H1 (cell line): ENCODE measurements at regions not wholly inside any gene's neighbourhood (a gene's known extent, or its start where the extent isn't known, plus 50 kb on each side); places are given as distances from the start of the nearest gene placed in this dataset.
A peak's percentile ranks its signal among the peaks of the same experiment; 100 is the strongest.

Source experiments
- CTCF ChIA-PET: fragments of 300-600 bp; sonication (Branson Sonifier 250); formaldehyde crosslinking; loops from one replicate; lab custom pipeline; 2021; ENCODE audit not compliant: partially characterized antibody; lab: Charles Lee
- POLR2A ChIA-PET: fragments of 300-600 bp; sonication (Branson Sonifier 250); formaldehyde crosslinking; loops from one replicate; lab custom pipeline; 2021; ENCODE audit warnings: inconsistent platforms; ENCODE audit not compliant: partially characterized antibody; lab: Charles Lee
- DNase-seq, 2 experiments: peaks; one replicate each; pipeline versions ENCODE4 v3.0.0 to v3.0.0-alpha.2; 2010 to 2022; ENCODE audit warnings: low spot score in 2 of 2, low read depth in 1 of 2, mixed read lengths in 1 of 2
- FAIRE-seq: peaks from 2 replicates; lab custom pipeline; 2011; peaks lifted over from hg19 to GRCh38; lab: Jason Lieb, UNC
- H2AFZ ChIP-seq: 2 replicates; pipeline ENCODE4 v1.8.1; 2012; ENCODE audit warnings: low read length, inconsistent platforms
- H2AK5ac ChIP-seq: 2 replicates; pipeline ENCODE4 v1.6.1; 2013; ENCODE audit warnings: low read depth, low read length
- H2BK120ac ChIP-seq: replicated peaks from 2 replicates; pipeline ENCODE3; 2013; ENCODE audit warnings: low read depth, low read length, inconsistent platforms
- H2BK12ac ChIP-seq: 2 replicates; pipeline ENCODE4 v1.6.1; 2013; ENCODE audit warnings: low read depth, low read length
- H2BK15ac ChIP-seq: 2 replicates; pipeline ENCODE4 v1.6.1; 2013; ENCODE audit warnings: low read length
- H2BK20ac ChIP-seq: 2 replicates; pipeline ENCODE4 v1.6.1; 2013; ENCODE audit warnings: low read length
- H2BK5ac ChIP-seq: 2 replicates; pipeline ENCODE4 v1.6.1; 2013; ENCODE audit warnings: low read depth, low read length
- H3K14ac ChIP-seq: 2 replicates; pipeline ENCODE4 v1.6.1; 2013; ENCODE audit warnings: inconsistent platforms; ENCODE audit not compliant: insufficient read length
- H3K18ac ChIP-seq: 2 replicates; pipeline ENCODE4 v1.6.1; 2013; ENCODE audit warnings: low read length; ENCODE audit errors: extremely low read depth
- H3K23ac ChIP-seq: 2 replicates; pipeline ENCODE4 v1.6.1; 2013; ENCODE audit warnings: inconsistent platforms; ENCODE audit not compliant: insufficient read length
- H3K23me2 ChIP-seq: 2 replicates; pipeline ENCODE4 v1.6.1; 2013; ENCODE audit warnings: low read depth, low read length
- H3K27ac ChIP-seq: 2 replicates; pipeline ENCODE4 v1.6.1; 2011; ENCODE audit warnings: low read depth, low read length, inconsistent platforms
- H3K27me3 ChIP-seq, 4 experiments: replicated peaks in 1 of 4; 1 replicate in 1 of 4; 2 replicates in 3 of 4; pipeline versions ENCODE4 v1.6.1 to v1.8.1; 2011 to 2013; ENCODE audit warnings: low read length in 3 of 4, mild to moderate bottlenecking in 3 of 4, inconsistent platforms in 2 of 4, mixed read lengths in 2 of 4, moderate library complexity in 1 of 4; ENCODE audit not compliant: control insufficient read depth in 3 of 4, insufficient read depth in 3 of 4; ENCODE audit errors: extremely low read depth in 1 of 4
- H3K36me3 ChIP-seq, 4 experiments: 2 replicates each; pipeline versions ENCODE4 v1.6.1 to v1.8.1; 2011 to 2013; ENCODE audit warnings: mild to moderate bottlenecking in 4 of 4, low read length in 3 of 4, moderate library complexity in 2 of 4, control low read depth in 1 of 4, inconsistent platforms in 1 of 4; ENCODE audit not compliant: insufficient read depth in 4 of 4, control insufficient read depth in 2 of 4
- H3K4ac ChIP-seq: replicated peaks from 2 replicates; pipeline ENCODE3; 2013; ENCODE audit warnings: low read length, low read depth, mixed read lengths, inconsistent platforms; ENCODE audit not compliant: insufficient read length
- H3K4me1 ChIP-seq, 4 experiments: replicated peaks in 1 of 4; 1 replicate in 1 of 4; 2 replicates in 3 of 4; pipeline versions ENCODE4 v1.6.1 to v1.8.1; 2011 to 2013; ENCODE audit warnings: low read length in 3 of 4, inconsistent platforms in 2 of 4, mixed read lengths in 1 of 4; ENCODE audit not compliant: insufficient read depth in 4 of 4, control insufficient read depth in 3 of 4
- H3K4me2 ChIP-seq, 2 experiments: 2 replicates each; pipeline versions ENCODE4 v1.6.1 to v1.8.1; 2011 to 2013; ENCODE audit warnings: low read depth in 2 of 2, low read length in 2 of 2, control low read depth in 1 of 2, inconsistent platforms in 1 of 2, mild to moderate bottlenecking in 1 of 2; ENCODE audit not compliant: insufficient read depth in 1 of 2
- H3K4me3 ChIP-seq, 4 experiments: fragments of 200-600, 300-600 bp in 1 of 4; sonication (generic), shearing (Covaris generic), sonication (Bioruptor Twin) in 1 of 4; 2 replicates each; pipeline versions ENCODE4 v1.5.1 to v1.8.1; 2011 to 2016; ENCODE audit warnings: low read length in 4 of 4, low read depth in 3 of 4, control low read depth in 2 of 4, inconsistent platforms in 2 of 4, mild to moderate bottlenecking in 2 of 4, mixed read lengths in 1 of 4, moderate library complexity in 1 of 4; ENCODE audit not compliant: insufficient read depth in 2 of 4; ENCODE audit errors: extremely low read depth in 1 of 4
- H3K56ac ChIP-seq: replicated peaks from 2 replicates; pipeline ENCODE3; 2013; ENCODE audit warnings: low read depth, mild to moderate bottlenecking, mixed read lengths, low read length, inconsistent platforms; ENCODE audit not compliant: insufficient read length
- H3K79me1 ChIP-seq: 2 replicates; pipeline ENCODE4 v1.6.1; 2013; ENCODE audit warnings: low read depth, low read length, control low read depth
- H3K79me2 ChIP-seq, 2 experiments: 2 replicates each; pipeline versions ENCODE4 v1.6.1 to v1.8.1; 2012 to 2013; ENCODE audit warnings: low read length in 2 of 2, mild to moderate bottlenecking in 2 of 2, inconsistent platforms in 1 of 2; ENCODE audit not compliant: insufficient read depth in 2 of 2, control insufficient read depth in 1 of 2
- H3K9ac ChIP-seq, 4 experiments: replicated peaks in 1 of 4; 1 replicate in 1 of 4; 2 replicates in 3 of 4; pipeline versions ENCODE4 v1.6.1 to v1.8.1; 2011 to 2013; ENCODE audit warnings: low read depth in 3 of 4, low read length in 3 of 4, control low read depth in 2 of 4, mild to moderate bottlenecking in 2 of 4, moderate library complexity in 2 of 4, inconsistent platforms in 1 of 4; ENCODE audit errors: extremely low read depth in 1 of 4
- H3K9me3 ChIP-seq, 2 experiments: 2 replicates each; pipeline versions ENCODE4 v1.6.1 to v1.8.1; 2012 to 2013; ENCODE audit warnings: mild to moderate bottlenecking in 2 of 2, moderate library complexity in 2 of 2, control low read depth in 1 of 2, inconsistent platforms in 1 of 2, low read depth in 1 of 2, low read length in 1 of 2, mixed read lengths in 1 of 2; ENCODE audit not compliant: insufficient read depth in 2 of 2
- H4K20me1 ChIP-seq, 2 experiments: replicated peaks in 1 of 2; 2 replicates each; pipeline versions ENCODE3 to v1.8.1; 2011 to 2013; ENCODE audit warnings: inconsistent platforms in 2 of 2, low read length in 2 of 2, mild to moderate bottlenecking in 1 of 2; ENCODE audit not compliant: insufficient read depth in 2 of 2, control insufficient read depth in 1 of 2
- H4K5ac ChIP-seq: 2 replicates; pipeline ENCODE4 v1.6.1; 2013; ENCODE audit warnings: low read length, low read depth, mixed read lengths, inconsistent platforms; ENCODE audit not compliant: insufficient read length
- H4K8ac ChIP-seq: 2 replicates; pipeline ENCODE4 v1.8.0; 2013; ENCODE audit warnings: mild to moderate bottlenecking, moderate library complexity, low read length, inconsistent platforms; ENCODE audit not compliant: insufficient read depth; ENCODE audit errors: extremely low read depth
- H4K91ac ChIP-seq: replicated peaks from 2 replicates; pipeline ENCODE3; 2013; ENCODE audit warnings: low read length, mixed read lengths, inconsistent platforms; ENCODE audit not compliant: insufficient read length
- MAFK ChIP-seq: IDR thresholded peaks from 2 replicates; pipeline ENCODE4 v1.6.1; 2012; ENCODE audit warnings: low read depth, mild to moderate bottlenecking, improper control_type of control experiment, low read length
- SIRT6 ChIP-seq: IDR thresholded peaks from one replicate; pipeline ENCODE4 v1.7.1; 2012; ENCODE audit warnings: low read length, inconsistent platforms
- SIX5 ChIP-seq: IDR thresholded peaks from 2 replicates; pipeline ENCODE4 v1.6.1; 2011; ENCODE audit warnings: mild to moderate bottlenecking, low read depth, low read length
- WGBS, 2 experiments: shearing (Covaris generic) in 1 of 2; methylation state at CpG; one replicate each; pipeline versions ENCODE4 v1.1.6 to v1.1.7; 2013 to 2015; ENCODE audit warnings: low lambda C conversion rate in 2 of 2, mixed read lengths in 2 of 2, inconsistent platforms in 1 of 2, low coverage in 1 of 2, missing lambda C conversion rate in 1 of 2; ENCODE audit not compliant: insufficient replicate concordance in 2 of 2, insufficient coverage in 1 of 2, insufficient read length in 1 of 2; ENCODE audit errors: extremely low coverage in 1 of 2, missing lambda C conversion rate in 1 of 2; 5-methylcytosine and 5-hydroxymethylcytosine counted together

DNA sequence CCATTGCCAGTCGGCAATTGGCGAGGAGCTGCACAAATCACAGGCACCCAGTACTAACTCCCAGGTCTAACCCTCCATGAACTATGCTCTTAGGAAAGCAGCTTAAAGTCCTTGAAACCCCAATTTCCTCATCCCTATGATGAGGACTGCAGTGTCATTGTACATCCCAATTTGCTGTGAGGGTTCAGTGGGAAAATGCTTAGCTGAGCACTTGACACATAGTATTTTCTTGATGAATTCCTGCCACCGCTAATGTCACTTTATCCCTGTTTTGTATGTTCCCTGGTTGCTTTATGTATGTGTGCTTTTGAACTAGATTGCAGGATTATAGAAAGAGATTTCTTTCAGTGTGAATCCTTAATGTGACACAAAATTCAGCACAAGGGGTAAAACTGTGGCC is 161.5 kb upstream of the RBFOX1 start:
- Histone ChIP-seq H2BK12ac (no peak overlapping the region), H3K14ac (no peak overlapping the region), H3K27me3 (no peaks in the 10 kb centered on the region), H4K20me1 (no peaks in the 10 kb centered on the region), H3K9ac (no peak overlapping the region; a peak in 1 of 7 replicates), H2AK5ac (no peak overlapping the region), H2BK5ac (no peak overlapping the region), H3K56ac (no peak overlapping the region), H3K4me1 (no peaks in the 10 kb centered on the region), H3K23me2 (no peaks in the 10 kb centered on the region), H3K4me3 (no peak overlapping the region), H4K91ac (no peak overlapping the region), H3K18ac (no peak overlapping the region), H4K8ac (no peak overlapping the region), H3K79me1 (no peaks in the 10 kb centered on the region), H2BK20ac (no peak overlapping the region), H2BK15ac (no peak overlapping the region), H3K27ac (no peak overlapping the region), H3K36me3 (no peaks in the 10 kb centered on the region), H4K5ac (no peak overlapping the region), H3K4me2 (no peak overlapping the region), H3K23ac (no peak overlapping the region), H2AFZ (no peak overlapping the region), H2BK120ac (no peak overlapping the region), H3K9me3 (no peaks in the 10 kb centered on the region), H3K79me2 (no peaks in the 10 kb centered on the region), H3K4ac (no peak overlapping the region)
- FAIRE-seq (no peak), DNase-seq (no peak)
- peak; percentile 14; the same call in 1 of the 2 replicates for TF ChIP-seq MAFK
- TF ChIP-seq SIRT6, result no peak
- no peak for TF ChIP-seq SIX5
- 97% methylated on average over 3 of the region's 3 CpGs; no CpG with 5 or more reads in 1 of the 2 experiments for WGBS, 2 experiments
- POLR2A ChIA-PET, result no interaction called here
- CTCF ChIA-PET, result interaction anchor here (0.9 to 1.1 kb wide), 3 partner anchors 23 to 144 kb away, joined by 3 to 4 read pairs (median 3); no protein-coding TSS in a partner anchor
